Sigmoid colon (tissue), 4 donors: ENCODE measurements at regions not wholly inside any gene's neighbourhood (a gene's known extent, or its start where the extent isn't known, plus 50 kb on each side); places are given as distances from the start of the nearest gene placed in this dataset.

Source experiments
- EP300 ChIP-seq, 4 donors: sonication (generic); formaldehyde crosslinking; IDR thresholded peaks; one replicate each; pipeline ENCODE4 v1.6.1; 2017; ENCODE audit warnings: antibody characterized with exemption in 4 of 4
- POLR2A ChIP-seq, 2 donors: fragments of 450-650 bp; IDR thresholded peaks; one replicate each; pipeline ENCODE4 v1.6.1; 2016; ENCODE audit warnings: antibody characterized with exemption in 2 of 2, mild to moderate bottlenecking in 2 of 2, moderate library complexity in 2 of 2
- TF ChIP-seq, protein P1 (sequence below), 4 experiments: fragments of 450-650 bp in 3 of 4; fragments of 200-600 bp in 1 of 4; IDR thresholded peaks; one replicate each; pipeline ENCODE4 v1.5.1; 2016 to 2019; ENCODE audit warnings: antibody characterized with exemption in 4 of 4, mild to moderate bottlenecking in 3 of 4, moderate library complexity in 2 of 4

DNA sequence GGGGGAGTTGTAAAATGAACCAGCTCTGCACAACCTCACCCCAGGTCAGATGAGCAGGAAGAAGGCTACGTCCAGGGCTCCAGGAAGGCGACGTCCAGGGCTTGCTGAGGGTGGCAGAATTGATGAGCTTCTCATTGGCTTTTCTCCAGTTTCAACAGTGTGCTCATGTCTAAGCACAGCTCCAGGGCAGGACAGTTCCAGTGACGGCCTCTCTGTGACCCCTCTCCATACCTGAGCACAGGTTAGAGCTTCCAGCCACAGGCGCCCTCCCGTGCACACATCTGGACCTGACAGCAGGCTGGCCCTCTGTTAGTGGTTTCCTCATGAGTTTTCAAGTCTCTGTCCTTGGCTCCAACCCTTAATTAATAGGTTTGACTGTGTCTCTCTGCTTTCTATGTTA, 327.6 kb downstream of the ZNF516 start:
- TF ChIP-seq, protein P1, sequence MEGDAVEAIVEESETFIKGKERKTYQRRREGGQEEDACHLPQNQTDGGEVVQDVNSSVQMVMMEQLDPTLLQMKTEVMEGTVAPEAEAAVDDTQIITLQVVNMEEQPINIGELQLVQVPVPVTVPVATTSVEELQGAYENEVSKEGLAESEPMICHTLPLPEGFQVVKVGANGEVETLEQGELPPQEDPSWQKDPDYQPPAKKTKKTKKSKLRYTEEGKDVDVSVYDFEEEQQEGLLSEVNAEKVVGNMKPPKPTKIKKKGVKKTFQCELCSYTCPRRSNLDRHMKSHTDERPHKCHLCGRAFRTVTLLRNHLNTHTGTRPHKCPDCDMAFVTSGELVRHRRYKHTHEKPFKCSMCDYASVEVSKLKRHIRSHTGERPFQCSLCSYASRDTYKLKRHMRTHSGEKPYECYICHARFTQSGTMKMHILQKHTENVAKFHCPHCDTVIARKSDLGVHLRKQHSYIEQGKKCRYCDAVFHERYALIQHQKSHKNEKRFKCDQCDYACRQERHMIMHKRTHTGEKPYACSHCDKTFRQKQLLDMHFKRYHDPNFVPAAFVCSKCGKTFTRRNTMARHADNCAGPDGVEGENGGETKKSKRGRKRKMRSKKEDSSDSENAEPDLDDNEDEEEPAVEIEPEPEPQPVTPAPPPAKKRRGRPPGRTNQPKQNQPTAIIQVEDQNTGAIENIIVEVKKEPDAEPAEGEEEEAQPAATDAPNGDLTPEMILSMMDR (IDR thresholded peaks at IDR 0.05), result no peak
- TF ChIP-seq POLR2A (IDR thresholded peaks at IDR 0.05) (no peak), EP300 (IDR thresholded peaks at IDR 0.05) (no peak)
